NT2/D1 (cell line): ENCODE measurements at regions not wholly inside any gene's neighbourhood (a gene's known extent, or its start where the extent isn't known, plus 50 kb on each side); places are given as distances from the start of the nearest gene placed in this dataset.

ENCODE experiments used
- SUZ12 ChIP-seq: IDR thresholded peaks from 2 replicates; pipeline ENCODE4 v1.6.1; 2011; ENCODE audit not compliant: insufficient read length, insufficient read depth; ENCODE audit errors: extremely low read depth
- YY1 ChIP-seq: IDR thresholded peaks from 2 replicates; pipeline ENCODE4 v1.6.1; 2011; ENCODE audit not compliant: insufficient read length, insufficient read depth
- ZNF274 ChIP-seq: IDR thresholded peaks from 2 replicates; pipeline ENCODE4 v1.6.1; 2011; ENCODE audit warnings: mild to moderate bottlenecking, low read depth, low read length

DNA sequence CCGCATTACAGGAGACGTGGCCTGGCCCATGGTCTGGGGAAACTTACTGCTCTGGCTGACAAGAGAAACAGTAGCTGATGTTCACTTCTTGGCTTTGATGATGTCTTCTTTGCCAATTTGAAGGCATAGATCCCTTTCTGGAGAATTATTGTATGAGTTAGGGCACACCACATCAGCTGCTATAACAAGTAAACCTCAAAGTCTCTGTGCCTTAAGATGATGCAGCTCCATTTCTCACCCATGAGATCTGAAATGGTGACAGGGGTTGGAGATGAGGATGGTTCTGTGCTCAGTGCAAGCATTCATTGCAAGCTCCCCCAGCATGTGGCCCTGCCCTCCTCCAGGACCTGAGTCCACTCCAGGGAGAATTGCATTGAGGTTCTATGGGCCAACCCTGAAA lies 157.4 kb downstream of the IRX5 start:
- no peak for TF ChIP-seq YY1
- TF ChIP-seq ZNF274: no peak
- no peak for TF ChIP-seq SUZ12
